GM23338 (cell line): ENCODE measurements at regions not wholly inside any gene's neighbourhood (a gene's known extent, or its start where the extent isn't known, plus 50 kb on each side); places are given as distances from the start of the nearest gene placed in this dataset.

Source experiments
- ATAC-seq: fragments of 200-7000 bp; cut with Tn5 transposase; 3 replicates; pipeline ENCODE4 v1.9.1; 2020
- DNase-seq: peaks from one replicate; pipeline ENCODE4 v3.0.0-alpha.2; 2015; ENCODE audit warnings: low spot score
- H2AFZ ChIP-seq: fragments of 200-600 bp; sonication (generic); 2 replicates; pipeline ENCODE4 v1.8.0; 2016; ENCODE audit warnings: antibody characterized with exemption, mild to moderate bottlenecking, moderate library complexity
- H3F3A ChIP-seq: fragments of 200-600 bp; sonication (generic); replicated peaks from 2 replicates; pipeline ENCODE4 v1.8.0; 2017; ENCODE audit warnings: antibody characterized with exemption, mixed run types, low read depth
- H3K27ac ChIP-seq: fragments of 200-600 bp; sonication (generic); 2 replicates; pipeline ENCODE4 v1.6.1; 2016; ENCODE audit warnings: low read depth
- H3K27me3 ChIP-seq: fragments of 200-600 bp; sonication (generic); 2 replicates; pipeline ENCODE4 v1.8.0; 2016; ENCODE audit warnings: mild to moderate bottlenecking, mixed run types, moderate library complexity; ENCODE audit not compliant: insufficient read depth
- H3K36me3 ChIP-seq: fragments of 200-600 bp; sonication (generic); 2 replicates; pipeline ENCODE4 v1.8.0; 2016; ENCODE audit warnings: mild to moderate bottlenecking; ENCODE audit not compliant: insufficient read depth
- H3K4me1 ChIP-seq: fragments of 200-600 bp; sonication (generic); 2 replicates; pipeline ENCODE4 v1.8.0; 2016; ENCODE audit warnings: mild to moderate bottlenecking, moderate library complexity; ENCODE audit not compliant: insufficient read depth
- H3K4me2 ChIP-seq: fragments of 200-600 bp; sonication (generic); 2 replicates; pipeline ENCODE4 v1.7.1; 2017; ENCODE audit warnings: mixed run types
- H3K4me3 ChIP-seq: fragments of 200-600 bp; sonication (generic); 2 replicates; pipeline ENCODE4 v1.6.1; 2016; ENCODE audit warnings: mixed run types
- H3K79me2 ChIP-seq: fragments of 200-600 bp; sonication (generic); replicated peaks from 2 replicates; pipeline ENCODE4 v1.8.0; 2017; ENCODE audit warnings: mild to moderate bottlenecking; ENCODE audit not compliant: insufficient read depth
- H3K9me2 ChIP-seq: fragments of 200-600 bp; sonication (generic); 2 replicates; pipeline ENCODE4 v1.8.0; 2017; ENCODE audit not compliant: insufficient read depth
- H4K20me1 ChIP-seq: fragments of 200-600 bp; sonication (generic); replicated peaks from 2 replicates; pipeline ENCODE4 v1.8.0; 2017; ENCODE audit warnings: mild to moderate bottlenecking; ENCODE audit not compliant: insufficient read depth
- H3K27ac Mint-ChIP-seq: 2 replicates; pipeline ENCODE4 v1.8.0; 2020; ENCODE audit warnings: inconsistent platforms, mild to moderate bottlenecking, moderate library complexity, mixed read lengths
- H3K27me3 Mint-ChIP-seq: 3 replicates; pipeline ENCODE4 v1.8.0; 2022; ENCODE audit warnings: low read depth, mild to moderate bottlenecking, moderate library complexity, mixed read lengths, inconsistent platforms; ENCODE audit not compliant: insufficient read depth, poor library complexity
- H3K36me3 Mint-ChIP-seq: 3 replicates; pipeline ENCODE4 v1.8.0; 2021; ENCODE audit warnings: low read depth, mild to moderate bottlenecking, inconsistent platforms, moderate library complexity, mixed read lengths
- H3K4me1 Mint-ChIP-seq: 3 replicates; pipeline ENCODE4 v1.8.0; 2020; ENCODE audit warnings: mild to moderate bottlenecking, inconsistent platforms, mixed read lengths
- H3K4me3 Mint-ChIP-seq: 3 replicates; pipeline ENCODE4 v1.8.0; 2021; ENCODE audit warnings: moderate library complexity, mild to moderate bottlenecking, inconsistent platforms, mixed read lengths
- H3K9me3 Mint-ChIP-seq: 3 replicates; pipeline ENCODE4 v1.8.0; 2020; ENCODE audit warnings: moderate library complexity, mild to moderate bottlenecking, inconsistent platforms, mixed read lengths
- CTCF ChIP-seq, 2 experiments: fragments of 200-600 bp in 1 of 2; sonication (generic) in 1 of 2; conservative IDR thresholded peaks; 2 replicates each; pipeline versions ENCODE4 v1.5.1 to v1.6.1; 2016 to 2017; ENCODE audit warnings: antibody characterized with exemption in 2 of 2, low read depth in 2 of 2, mild to moderate bottlenecking in 2 of 2, moderate library complexity in 1 of 2
- ETS1 ChIP-seq: IDR thresholded peaks from 2 replicates; pipeline ENCODE4 v1.6.1; 2016; ENCODE audit warnings: antibody characterized with exemption
- EZH2 ChIP-seq: fragments of 200-600 bp; sonication (generic); IDR thresholded peaks from one replicate; pipeline ENCODE4 v1.8.0; 2017; ENCODE audit warnings: antibody characterized with exemption, mild to moderate bottlenecking, low read depth; ENCODE audit not compliant: unreplicated experiment
- JUNB ChIP-seq: IDR thresholded peaks from one replicate; pipeline ENCODE4 v1.6.1; 2016; ENCODE audit warnings: antibody characterized with exemption; ENCODE audit not compliant: unreplicated experiment
- NANOG ChIP-seq: IDR thresholded peaks from 2 replicates; pipeline ENCODE4 v1.6.1; 2016; ENCODE audit warnings: antibody characterized with exemption, borderline replicate concordance
- POLR2AphosphoS5 ChIP-seq: IDR thresholded peaks from 2 replicates; pipeline ENCODE4 v1.6.1; 2016; ENCODE audit warnings: antibody characterized with exemption, low read depth
- REST ChIP-seq: IDR thresholded peaks from one replicate; pipeline ENCODE4 v1.6.1; 2018; ENCODE audit warnings: antibody characterized with exemption; ENCODE audit not compliant: unreplicated experiment
- STAT1 ChIP-seq: IDR thresholded peaks from one replicate; pipeline ENCODE4 v1.6.1; 2016; ENCODE audit warnings: antibody characterized with exemption; ENCODE audit not compliant: unreplicated experiment
- ZNF114 ChIP-seq: fragments of 250-450 bp; sonication (Bioruptor Pico); IDR thresholded peaks from 2 replicates; pipeline ENCODE4 v1.5.0; 2020; ENCODE audit warnings: mild to moderate bottlenecking, moderate library complexity
- ZNF462 ChIP-seq: fragments of 250-450 bp; sonication (Bioruptor Pico); IDR thresholded peaks from 2 replicates; pipeline ENCODE4 v1.5.0; 2020; ENCODE audit warnings: mild to moderate bottlenecking, moderate library complexity

- DNase-seq (no peak), ATAC-seq (no peak)
- no peaks in the 10 kb centered on the region for H3K36me3 Mint-ChIP-seq
- H3K4me2 ChIP-seq, result no peak overlapping the region
- no peaks in the 10 kb centered on the region for H3K79me2 ChIP-seq
- no peaks in the 10 kb centered on the region for H3K4me1 ChIP-seq
- no peak overlapping the region for H2AFZ ChIP-seq
- H4K20me1 ChIP-seq, result no peaks in the 10 kb centered on the region
- peaks cover 5% of the 10 kb centered on the region for H3K27me3 Mint-ChIP-seq
- no peak overlapping the region for H3K4me3 Mint-ChIP-seq
- no peaks in the 10 kb centered on the region for H3K9me2 ChIP-seq
- H3K9me3 Mint-ChIP-seq, result no peaks in the 10 kb centered on the region
- H3K27ac ChIP-seq, result no peak overlapping the region
- no peak overlapping the region for H3K27ac Mint-ChIP-seq
- H3K4me3 ChIP-seq, result no peak overlapping the region
- H3K4me1 Mint-ChIP-seq, result peaks cover 9% of the 10 kb centered on the region
- H3F3A ChIP-seq, result no peaks in the 10 kb centered on the region
- H3K27me3 ChIP-seq, result no peaks in the 10 kb centered on the region
- H3K36me3 ChIP-seq, result no peaks in the 10 kb centered on the region
- no peak for TF ChIP-seq REST
These were observed 128.6 kb downstream of the RGPD3 start for GRCh38 chr2:106339609-106340008.

GRCh38 chr2:106339132-106339531, 129.1 kb downstream of the RGPD3 start:
- Histone ChIP-seq H3F3A (no peaks in the 10 kb centered on the region), H4K20me1 (no peaks in the 10 kb centered on the region), H3K4me1 (no peaks in the 10 kb centered on the region), H3K36me3 (no peaks in the 10 kb centered on the region), H3K4me3 (no peak overlapping the region), H3K79me2 (no peaks in the 10 kb centered on the region), H3K9me2 (peaks cover 3% of the 10 kb centered on the region; the same call in 1 of the 2 replicates), H3K27ac (no peak overlapping the region), H3K27me3 (no peaks in the 10 kb centered on the region), H3K4me2 (no peak overlapping the region), H2AFZ (no peak overlapping the region)
- peaks cover 5% of the 10 kb centered on the region for H3K27me3 Mint-ChIP-seq
- no peaks in the 10 kb centered on the region for H3K9me3 Mint-ChIP-seq
- no peak for DNase-seq
- H3K27ac Mint-ChIP-seq, result no peak overlapping the region
- ATAC-seq, result no peak
- no peak overlapping the region for H3K4me3 Mint-ChIP-seq
- H3K36me3 Mint-ChIP-seq, result no peaks in the 10 kb centered on the region
- peaks cover 9% of the 10 kb centered on the region for H3K4me1 Mint-ChIP-seq
- TF ChIP-seq JUNB (no peak), CTCF (conservative IDR thresholded peaks at IDR 0.05; ENCODE audit: low read depth in 2 of 2) (no peak), ZNF114 (CRISPR knock-in tag) (no peak), NANOG (no peak), ZNF462 (CRISPR knock-in tag) (no peak), EZH2 (no peak), ETS1 (no peak), STAT1 (no peak), POLR2AphosphoS5 (no peak)
